GM12878 (cell line): ENCODE measurements at regions not wholly inside any gene's neighbourhood (a gene's known extent, or its start where the extent isn't known, plus 50 kb on each side); places are given as distances from the start of the nearest gene placed in this dataset.

ENCODE experiments used
- ATAC-seq: fragments of 200-7000 bp; cut with Tn5 transposase; 3 replicates; pipeline ENCODE4 v1.9.1; 2020; ENCODE audit warnings: mild to moderate bottlenecking, moderate library complexity
- BruUV-seq: library from RNA; stranded (reverse); fragments of 400-500 nt; replicated peaks from 2 replicates; lab custom pipeline; 2021; lab: Mats Ljungman, UMichigan
- CTCF ChIA-PET: fragments of 300-600 bp; sonication (Branson Sonifier 250); formaldehyde crosslinking; extraction: SDS; loops from one replicate; lab custom pipeline; 2021; ENCODE audit warnings: inconsistent platforms; lab: Yijun Ruan, JAX
- POLR2A ChIA-PET: fragments of 350-600 bp; formaldehyde crosslinking; extraction: SDS; loops from one replicate; lab custom pipeline; 2021; ENCODE audit warnings: inconsistent platforms; lab: Charles Lee
- RAD21 ChIA-PET: fragments of 300-600 bp; sonication (Branson Sonifier 250); formaldehyde crosslinking; loops from one replicate; lab custom pipeline; 2023; ENCODE audit warnings: antibody characterized with exemption; ENCODE audit not compliant: unreplicated experiment; lab: Charles Lee
- SMC1A ChIA-PET: fragments of 300-600 bp; sonication (Branson Sonifier 250); formaldehyde crosslinking; loops from one replicate; lab custom pipeline; 2023; ENCODE audit not compliant: unreplicated experiment, uncharacterized antibody; lab: Charles Lee
- DNase-seq: peaks from one replicate; pipeline ENCODE4 v3.0.0-alpha.2; 2011; ENCODE audit warnings: low read depth, low spot score
- FAIRE-seq: peaks from 3 replicates; lab custom pipeline; 2011; peaks lifted over from hg19 to GRCh38; lab: Jason Lieb, UNC
- H2AFZ ChIP-seq: 2 replicates; pipeline ENCODE4 v1.6.0; 2011; ENCODE audit warnings: low read depth, low read length, control low read depth; ENCODE audit not compliant: control insufficient read depth
- H3K27ac ChIP-seq: 2 replicates; pipeline ENCODE4 v1.5.1; 2011; ENCODE audit warnings: control low read depth; ENCODE audit not compliant: control insufficient read depth, insufficient read depth
- H3K27me3 ChIP-seq, 2 experiments: replicated peaks in 1 of 2; 2 replicates each; pipeline versions ENCODE4 v1.6.0 to v1.6.1; 2011; ENCODE audit warnings: low read length in 1 of 2; ENCODE audit not compliant: control insufficient read depth in 2 of 2, insufficient read depth in 2 of 2
- H3K36me3 ChIP-seq, 2 experiments: 2 replicates each; pipeline ENCODE4 v1.5.1; 2011; ENCODE audit warnings: low read length in 1 of 2; ENCODE audit not compliant: control insufficient read depth in 2 of 2, insufficient read depth in 2 of 2
- H3K4me1 ChIP-seq: 2 replicates; pipeline ENCODE4 v1.6.1; 2011; ENCODE audit warnings: mild to moderate bottlenecking, low read length, moderate library complexity, mixed read lengths; ENCODE audit not compliant: control insufficient read depth, insufficient read depth
- H3K4me2 ChIP-seq: 2 replicates; pipeline ENCODE4 v1.6.0; 2011; ENCODE audit warnings: control low read depth; ENCODE audit not compliant: control insufficient read depth, insufficient read depth
- H3K4me3 ChIP-seq: fragments of 200-600 bp; sonication (generic); 2 replicates; pipeline ENCODE4 v1.5.1; 2016
- H3K79me2 ChIP-seq: 2 replicates; pipeline ENCODE4 v1.6.0; 2011; ENCODE audit warnings: low read length; ENCODE audit not compliant: control insufficient read depth, insufficient read depth
- H3K9ac ChIP-seq: 2 replicates; pipeline ENCODE4 v1.8.0; 2011; ENCODE audit warnings: low read length, control low read depth, mixed read lengths; ENCODE audit not compliant: control insufficient read depth, insufficient read depth
- H3K9me3 ChIP-seq: replicated peaks from 3 replicates; pipeline ENCODE4 v1.5.1; 2011; ENCODE audit warnings: mild to moderate bottlenecking, low read length; ENCODE audit not compliant: control insufficient read depth, insufficient read depth
- H4K20me1 ChIP-seq: 2 replicates; pipeline ENCODE4 v1.6.0; 2011; ENCODE audit not compliant: control insufficient read depth, insufficient read depth
- BCL11A ChIP-seq: IDR thresholded peaks from 2 replicates; pipeline ENCODE4 v1.6.1; 2011; ENCODE audit warnings: low read depth, low read length
- ELK1 ChIP-seq: IDR thresholded peaks from 2 replicates; pipeline ENCODE4 v1.6.1; 2012; ENCODE audit warnings: low read depth, low read length, improper control_type of control experiment
- EP300 ChIP-seq, 2 experiments: fragments of 150-350 bp in 1 of 2; IDR thresholded peaks; 2 replicates each; pipeline ENCODE4 v1.6.1; 2011 to 2012; ENCODE audit warnings: low read depth in 2 of 2, low read length in 2 of 2, borderline replicate concordance in 1 of 2, improper control_type of control experiment in 1 of 2, inconsistent platforms in 1 of 2; ENCODE audit not compliant: control insufficient read depth in 1 of 2
- FOS ChIP-seq: IDR thresholded peaks from 3 replicates; pipeline ENCODE4 v1.6.1; 2011; ENCODE audit warnings: borderline replicate concordance; ENCODE audit not compliant: insufficient read length; ENCODE audit errors: extremely low read depth
- JUNB ChIP-seq: IDR thresholded peaks from 2 replicates; pipeline ENCODE4 v1.6.1; 2016; ENCODE audit warnings: antibody characterized with exemption, mild to moderate bottlenecking
- PAX8 ChIP-seq: fragments of 450-650 bp; IDR thresholded peaks from 2 replicates; pipeline ENCODE4 v1.6.1; 2017; ENCODE audit warnings: mild to moderate bottlenecking, moderate library complexity
- SMAD1 ChIP-seq: fragments of 450-650 bp; IDR thresholded peaks from 2 replicates; pipeline ENCODE4 v1.6.1; 2018; ENCODE audit warnings: mild to moderate bottlenecking, low read depth; ENCODE audit not compliant: partially characterized antibody
- WGBS: methylation state at CpG from one replicate; pipeline ENCODE4 v1.1.6; 2016; ENCODE audit warnings: low lambda C conversion rate; ENCODE audit not compliant: insufficient replicate concordance, insufficient coverage; ENCODE audit errors: missing lambda C conversion rate; 5-methylcytosine and 5-hydroxymethylcytosine counted together
- in situ Hi-C: fragments of 300-500 bp; cut with MboI; formaldehyde crosslinking; loops from 9 replicates; pipeline ENCODE4 v1.14.3; 2018; ENCODE audit warnings: mixed read lengths
- intact Hi-C: fragments of 100-400 bp; cut with micrococcal nuclease; formaldehyde crosslinking; loops from one replicate; pipeline ENCODE4 v1.14.2; 2022; ENCODE audit not compliant: unreplicated experiment

GRCh38 chr7:19262826-19263225, 117.6 kb upstream of the FERD3L start (continued):
- no peak for TF ChIP-seq FOS
- TF ChIP-seq PAX8 = no peak
- TF ChIP-seq ELK1 = no peak
- TF ChIP-seq JUNB = no peak

GRCh38 chr7:19249281-19249680, 104.1 kb upstream of the FERD3L start:
- no peak for ATAC-seq
- no peaks in the 10 kb centered on the region for H3K4me1 ChIP-seq
- H4K20me1 ChIP-seq = no peaks in the 10 kb centered on the region
- ChIA-PET SMC1A (interaction anchor here (1.0 kb wide), 1 partner anchor 140 kb away, joined by 3 read pairs; no protein-coding TSS in a partner anchor), CTCF (no interaction called here)
- no TSS peak for BruUV-seq
- H3K27ac ChIP-seq = no peak overlapping the region
- no peak for TF ChIP-seq BCL11A
- no peak for TF ChIP-seq SMAD1
- TF ChIP-seq EP300 (IDR thresholded peaks at IDR 0.05; ENCODE audit: borderline replicate concordance in 1 of 2, control insufficient read depth in 1 of 2, low read depth in 2 of 2, low read length in 2 of 2) = no peak
- TF ChIP-seq, all 136 proteins: peak for 0
- Histone ChIP-seq H3K27me3 (no peaks in the 10 kb centered on the region), H2AFZ (no peak overlapping the region), H3K9ac (no peak overlapping the region), H3K79me2 (no peaks in the 10 kb centered on the region), H3K9me3 (no peaks in the 10 kb centered on the region), H3K4me2 (no peak overlapping the region), H3K36me3 (no peaks in the 10 kb centered on the region), H3K4me3 (no peak overlapping the region)
- POLR2A ChIA-PET = interaction anchor here (0.5 kb wide), 1 partner anchor 126 kb away, joined by 3 read pairs; no protein-coding TSS in a partner anchor
- no peak for DNase-seq
- no peak for FAIRE-seq
- in situ Hi-C loops = no loop called here
- RAD21 ChIA-PET = no interaction called here
- 0% methylated on average over 4 of the region's 4 CpGs for WGBS
- intact Hi-C loops = no loop called here
